ELR (cell line): ENCODE measurements at regions not wholly inside any gene's neighbourhood (a gene's known extent, or its start where the extent isn't known, plus 50 kb on each side); places are given as distances from the start of the nearest gene placed in this dataset.
"Not testable (repeated sequence)": the region's sequence is repeated elsewhere in the genome, so short reads cannot be mapped to it uniquely, and the experiment has no call there.

ENCODE experiments used
- DNase-seq: peaks from one replicate; pipeline ENCODE4 v3.0.0-alpha.2; 2015; ENCODE audit warnings: low read depth

GRCh38 chr10:34015700-34016099, 681.2 kb upstream of the NRP1 start:
- DNase-seq = no peak

- no peak for DNase-seq
Observed at GRCh38 chr10:34013235-34013634, 678.8 kb upstream of the NRP1 start.

DNA sequence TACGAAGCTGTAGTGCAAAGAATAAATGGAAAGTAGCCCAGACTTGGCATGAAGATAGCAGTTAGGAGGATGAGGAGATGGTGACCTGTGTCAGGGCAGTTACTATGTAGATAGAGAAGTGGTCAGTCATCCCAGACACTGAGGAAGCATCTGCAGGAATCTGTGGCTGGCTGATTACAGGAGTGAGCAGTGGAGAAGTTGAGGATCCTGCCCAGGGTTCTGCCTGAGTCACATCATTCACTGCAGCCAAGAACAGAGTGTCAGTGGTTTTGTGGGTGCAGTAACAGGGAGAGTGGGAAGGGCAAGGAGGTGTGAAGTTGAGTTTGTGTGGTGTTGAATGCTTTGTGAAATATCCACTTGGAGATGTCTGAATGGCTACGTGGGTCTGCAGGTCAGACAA, 676.4 kb upstream of the NRP1 start:
- peak; percentile 20 for DNase-seq

GRCh38 chr10:34010228-34010627, 675.8 kb upstream of the NRP1 start:
- DNase-seq = not testable (repeated sequence)

- no peak for DNase-seq
Observed at GRCh38 chr10:34008656-34009055, 674.2 kb upstream of the NRP1 start.

- DNase-seq = no peak
Observed at GRCh38 chr10:34006471-34006870, 672.0 kb upstream of the NRP1 start.

DNA sequence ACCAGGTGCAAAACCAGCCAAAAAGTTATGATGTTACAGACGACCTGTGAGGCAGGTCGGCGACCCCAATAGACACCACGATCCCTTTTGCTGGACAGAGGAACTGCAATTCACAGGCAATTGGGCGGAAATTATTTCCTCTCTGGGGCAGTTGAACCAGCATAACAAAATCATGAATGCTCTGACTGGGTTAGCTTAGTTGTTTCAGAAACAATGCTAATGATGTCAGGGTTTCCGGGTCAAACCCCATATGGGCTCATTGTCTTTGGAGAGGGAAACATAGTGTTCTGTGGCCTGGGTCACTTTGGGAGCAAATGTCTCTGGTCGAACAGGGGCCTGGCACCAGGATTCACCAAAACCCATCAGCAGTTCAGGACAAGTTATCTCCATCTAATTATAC, 669.1 kb upstream of the NRP1 start:
- DNase-seq = no peak

DNA sequence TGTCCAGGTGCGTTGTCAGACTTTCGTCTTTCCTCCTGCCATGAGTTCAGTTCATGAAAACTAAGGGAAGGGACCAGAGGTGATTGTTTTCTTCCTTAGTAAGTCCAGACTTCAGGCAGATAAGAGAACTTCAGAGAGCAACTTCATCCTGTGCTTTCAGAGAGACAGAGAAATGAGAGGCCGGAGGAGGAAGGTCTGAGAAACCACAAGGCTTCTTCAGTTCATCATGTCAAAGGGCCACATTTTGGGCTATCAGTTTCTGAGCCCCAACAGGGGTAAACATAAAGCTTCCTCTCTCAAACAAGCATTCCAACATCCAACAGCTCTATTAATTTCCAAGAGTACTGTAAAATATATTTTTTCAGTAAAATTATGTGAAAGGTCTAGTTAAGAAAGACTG, 668.4 kb upstream of the NRP1 start:
- no peak for DNase-seq

DNA sequence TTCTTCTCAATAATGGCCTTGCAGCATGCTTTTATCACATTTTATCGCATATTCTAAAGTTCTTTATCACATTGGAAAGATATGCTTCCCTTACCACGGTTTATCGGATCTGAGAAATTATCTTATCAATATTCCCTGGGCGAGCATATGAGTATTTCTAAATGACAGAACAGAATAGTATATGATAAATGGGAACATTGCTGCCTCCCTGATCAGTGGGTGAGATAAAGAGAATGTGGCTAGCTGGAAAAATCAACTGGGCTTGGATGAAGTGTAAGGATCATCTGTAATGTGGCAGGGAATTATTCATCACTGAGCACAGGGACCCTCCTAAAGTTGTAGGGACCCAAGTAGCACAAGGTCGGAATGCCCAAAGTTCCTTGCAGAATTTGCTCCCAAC, 667.4 kb upstream of the NRP1 start:
- no peak for DNase-seq

- no peak for DNase-seq
Observed at GRCh38 chr10:34001087-34001580, 666.7 kb upstream of the NRP1 start.

DNA sequence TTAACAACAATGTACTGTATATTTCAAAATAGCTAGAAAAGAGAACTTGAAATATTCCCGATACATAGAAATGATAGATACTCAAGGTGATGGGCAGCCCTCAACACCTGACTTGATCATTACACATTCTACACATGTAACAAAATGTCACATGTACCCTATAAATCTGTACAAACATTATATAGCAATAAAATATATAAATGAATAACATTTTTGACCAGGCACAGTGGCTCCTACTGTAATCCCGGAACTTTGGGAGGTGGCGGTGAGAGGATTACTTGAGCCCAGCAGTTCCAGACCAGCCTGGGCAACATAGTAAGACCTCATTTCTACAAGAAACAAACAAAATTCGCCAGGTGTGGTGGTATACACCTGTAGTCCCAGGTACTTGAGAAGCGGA, 659.5 kb upstream of the NRP1 start:
- no peak for DNase-seq

DNA sequence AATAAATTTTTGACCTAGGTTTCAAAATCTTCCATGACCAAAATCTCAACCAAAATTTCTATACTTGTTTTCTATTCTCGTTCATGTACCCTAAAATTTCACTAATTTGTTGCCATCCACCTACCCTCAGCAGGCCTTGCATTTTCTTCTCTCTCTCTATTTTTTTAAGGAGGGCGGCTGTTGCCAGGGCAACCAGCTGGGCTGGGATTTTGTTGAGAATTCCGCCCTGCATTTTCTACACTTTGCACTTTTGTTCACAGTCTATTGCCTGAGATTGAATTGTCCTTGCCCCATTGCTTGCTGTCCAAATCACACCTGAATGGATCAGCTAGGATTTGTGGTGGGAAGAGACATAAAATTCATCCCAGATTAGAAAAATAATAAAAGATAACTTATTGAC, 657.5 kb upstream of the NRP1 start:
- no peak for DNase-seq

DNA sequence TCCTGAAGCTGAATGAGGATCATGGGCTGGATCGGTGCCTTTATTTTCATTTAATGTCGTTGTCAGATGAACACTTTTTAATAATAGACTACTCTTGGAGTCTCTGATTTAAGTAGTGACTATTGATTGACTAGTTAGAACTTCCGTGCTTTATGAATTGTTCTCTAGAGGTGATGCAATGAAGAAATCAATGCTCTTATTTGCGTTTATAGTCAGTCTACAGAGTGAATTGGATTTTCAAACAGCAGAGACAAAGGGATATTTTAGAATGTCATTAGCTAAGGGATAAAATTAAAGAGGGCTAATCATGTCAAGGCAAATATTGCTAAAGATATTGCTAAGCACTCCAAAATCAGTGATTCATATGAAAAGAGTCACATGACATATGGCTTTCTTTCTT, 652.0 kb upstream of the NRP1 start:
- no peak for DNase-seq

DNA sequence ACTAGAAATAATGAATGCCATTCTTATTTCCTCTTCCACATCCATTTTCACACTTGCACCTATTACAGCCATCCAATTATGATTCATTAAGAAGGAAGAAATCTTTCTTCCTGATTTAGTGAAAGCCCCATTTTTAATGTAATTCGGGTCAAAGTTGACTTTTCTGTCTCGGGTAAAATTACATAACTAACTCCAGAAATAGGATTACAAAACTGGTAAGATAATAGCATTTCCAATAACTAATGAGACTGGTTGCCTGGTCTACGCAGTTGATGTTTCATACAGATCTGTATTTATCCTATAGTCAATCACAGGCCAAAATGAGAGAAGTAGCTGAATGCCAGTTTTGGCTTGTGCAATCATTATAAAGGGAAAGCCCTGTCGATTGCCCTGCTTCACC, 651.5 kb upstream of the NRP1 start:
- no peak for DNase-seq

DNA sequence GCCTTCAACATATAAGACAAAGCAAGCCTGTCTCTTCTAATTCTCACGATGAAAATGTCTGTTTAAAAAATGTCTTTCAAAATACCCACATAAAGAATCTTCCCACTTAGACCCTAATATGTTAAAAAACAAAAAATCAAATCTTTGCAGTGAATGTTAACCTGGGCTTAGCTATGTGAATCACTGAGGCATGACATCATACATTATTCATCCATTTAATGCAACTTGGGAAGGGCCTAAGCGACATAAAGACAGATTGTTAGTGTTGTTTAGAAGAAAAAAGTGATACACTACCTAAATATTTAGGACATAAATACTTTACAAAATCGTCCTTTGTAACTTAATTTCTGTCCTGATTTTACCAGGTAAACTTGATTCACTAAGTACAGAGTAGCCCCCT, 648.5 kb upstream of the NRP1 start:
- peak; percentile 58 for DNase-seq

- no peak for DNase-seq
Observed at GRCh38 chr10:33981301-33981700, 646.8 kb upstream of the NRP1 start.

- no peak for DNase-seq
Observed at GRCh38 chr10:33979195-33979594, 644.7 kb upstream of the NRP1 start.

GRCh38 chr10:33975481-33975880, 641.0 kb upstream of the NRP1 start:
- DNase-seq = no peak

- DNase-seq = no peak
Observed at GRCh38 chr10:33974976-33975478, 640.6 kb upstream of the NRP1 start.

DNA sequence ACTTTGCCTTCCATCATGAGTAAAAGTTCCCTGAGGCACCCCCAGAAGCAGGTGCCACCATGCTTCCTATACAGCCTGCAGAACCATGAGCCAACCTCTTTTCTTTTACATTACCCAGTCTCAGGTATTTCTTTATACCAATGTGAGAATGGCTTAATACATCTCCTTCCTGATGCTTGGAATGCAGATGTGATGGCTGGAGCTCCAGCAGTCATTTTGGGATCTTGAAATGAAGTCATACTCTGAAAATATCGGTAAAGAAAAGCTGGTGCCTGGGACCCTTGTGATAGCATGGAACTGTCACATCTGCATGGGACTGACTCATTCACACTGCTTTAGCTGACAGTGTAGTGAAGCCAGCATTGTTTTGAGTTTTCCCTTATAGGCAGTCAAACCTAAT, 634.5 kb upstream of the NRP1 start:
- DNase-seq = no peak

DNA sequence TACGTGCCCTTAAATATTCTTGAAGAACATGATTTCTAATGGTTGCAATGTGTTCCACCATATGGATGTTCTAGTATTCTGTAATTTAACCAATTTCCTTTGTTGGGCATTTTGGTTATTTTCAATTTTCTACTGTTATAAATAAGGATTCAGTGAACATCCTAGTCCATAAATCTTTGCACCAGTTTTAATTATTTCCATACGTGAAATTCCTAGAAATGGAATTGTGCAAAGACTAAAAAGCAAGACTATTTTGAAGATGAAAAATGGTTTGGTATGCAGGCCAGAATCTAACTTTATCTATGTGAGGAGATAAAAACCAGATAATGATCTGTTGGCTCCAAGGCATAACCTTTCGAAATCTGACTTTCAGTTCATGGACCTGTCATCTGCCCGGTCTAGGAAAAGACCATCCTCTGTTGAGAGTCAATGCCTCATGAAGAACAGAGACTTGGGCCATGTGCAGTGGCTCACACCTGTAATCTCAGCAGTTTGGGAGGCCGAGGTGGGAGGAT, 633.2 kb upstream of the NRP1 start:
- no peak for DNase-seq

- DNase-seq = no peak
Observed at GRCh38 chr10:33966946-33967345, 632.5 kb upstream of the NRP1 start.

- no peak for DNase-seq
Observed at GRCh38 chr10:33965795-33966581, 631.5 kb upstream of the NRP1 start.

- no peak for DNase-seq
Observed at GRCh38 chr10:33963729-33964128, 629.3 kb upstream of the NRP1 start.
